HG02763 (cell line): ENCODE measurements at regions not wholly inside any gene's neighbourhood (a gene's known extent, or its start where the extent isn't known, plus 50 kb on each side); places are given as distances from the start of the nearest gene placed in this dataset.

Source experiments
- ATAC-seq: cut with Tn5 transposase; IDR thresholded peaks from one replicate; pipeline ENCODE4 v1.9.1; 2021; ENCODE audit warnings: mild to moderate bottlenecking, moderate library complexity; ENCODE audit not compliant: unreplicated experiment

DNA sequence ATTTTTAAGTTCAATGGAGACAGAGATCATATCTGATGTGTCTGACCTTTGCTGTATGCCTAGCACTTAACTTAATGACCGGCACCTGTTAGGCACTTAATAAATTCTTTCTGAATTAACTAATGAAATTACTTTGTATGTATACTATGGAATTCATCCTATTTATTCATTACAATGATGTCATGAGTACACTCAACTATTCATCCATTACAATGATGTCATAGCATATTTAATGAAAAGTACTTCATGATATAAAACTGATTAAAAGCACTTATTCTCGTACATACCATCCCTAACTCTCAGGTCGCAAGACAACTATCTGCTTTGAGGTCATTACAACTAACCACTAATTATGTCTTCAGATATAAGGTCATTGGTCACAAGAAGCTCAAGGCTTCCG lies 1131.6 kb downstream of the DTWD2 start:
- ATAC-seq: no peak

DNA sequence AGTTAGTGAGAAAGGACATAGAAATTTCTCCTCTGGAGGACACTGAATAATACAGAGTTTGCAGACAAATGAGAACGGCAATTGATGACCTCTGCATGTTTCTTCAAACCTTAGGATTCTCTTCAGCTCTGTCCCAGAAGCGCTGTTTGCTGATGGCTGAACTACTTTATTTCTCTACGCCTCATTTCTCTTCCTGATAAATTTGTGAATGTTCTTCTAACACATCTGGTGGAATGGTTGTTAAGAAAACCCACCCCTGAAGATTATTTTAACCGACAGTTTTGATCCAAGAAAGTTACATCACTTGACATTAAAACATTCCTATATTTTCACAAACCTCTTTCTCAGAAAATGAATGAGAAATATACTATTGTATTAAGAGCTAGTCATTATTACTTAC lies 1150.6 kb downstream of the DTWD2 start:
- no peak for ATAC-seq

GRCh38 chr5:117833691-117834090 lies 1154.7 kb downstream of the DTWD2 start:
- ATAC-seq: no peak

- no peak for ATAC-seq
Observed at GRCh38 chr5:117829646-117830045, 1158.7 kb downstream of the DTWD2 start.

DNA sequence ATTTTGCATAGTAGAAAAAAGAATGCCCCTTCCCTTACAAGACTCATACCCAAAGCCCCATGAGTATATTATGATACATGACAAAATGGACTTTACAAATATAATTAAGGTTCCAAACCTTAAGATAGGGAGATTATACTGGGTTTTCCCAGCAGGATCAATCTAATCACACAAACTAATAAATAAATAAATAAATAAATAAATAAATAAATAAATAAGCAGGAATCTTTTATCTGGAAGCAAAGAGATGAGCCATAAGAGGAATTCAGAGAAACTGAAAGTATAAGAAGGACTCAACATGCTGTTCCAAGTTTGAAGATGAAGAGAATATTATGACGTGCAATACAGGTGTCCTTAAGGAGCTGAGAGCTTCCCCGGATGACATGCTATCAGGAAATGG lies 1174.5 kb downstream of the DTWD2 start:
- ATAC-seq: no peak

DNA sequence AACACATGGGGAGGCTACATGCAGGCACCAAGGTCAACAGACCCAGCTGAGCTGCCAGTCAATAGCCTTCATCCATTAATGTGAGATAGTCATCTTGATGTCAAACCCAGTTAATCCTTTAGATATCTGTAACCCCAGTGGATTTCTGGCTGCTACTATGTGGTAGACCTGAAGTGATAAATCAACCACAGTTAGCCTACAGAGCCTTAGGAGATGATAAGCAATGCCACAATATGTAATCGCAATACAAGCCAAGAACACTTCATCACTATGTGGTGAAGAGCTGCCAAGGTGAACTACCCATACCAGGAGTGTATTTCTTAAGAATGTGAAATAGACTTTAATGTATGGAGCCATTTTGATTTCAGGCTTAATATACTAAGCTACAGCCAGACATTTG lies 1175.5 kb downstream of the DTWD2 start:
- ATAC-seq: no peak

GRCh38 chr5:117809251-117809650 lies 1179.1 kb downstream of the DTWD2 start:
- no peak for ATAC-seq

GRCh38 chr5:117805058-117805457 lies 1183.3 kb downstream of the DTWD2 start:
- ATAC-seq: no peak

DNA sequence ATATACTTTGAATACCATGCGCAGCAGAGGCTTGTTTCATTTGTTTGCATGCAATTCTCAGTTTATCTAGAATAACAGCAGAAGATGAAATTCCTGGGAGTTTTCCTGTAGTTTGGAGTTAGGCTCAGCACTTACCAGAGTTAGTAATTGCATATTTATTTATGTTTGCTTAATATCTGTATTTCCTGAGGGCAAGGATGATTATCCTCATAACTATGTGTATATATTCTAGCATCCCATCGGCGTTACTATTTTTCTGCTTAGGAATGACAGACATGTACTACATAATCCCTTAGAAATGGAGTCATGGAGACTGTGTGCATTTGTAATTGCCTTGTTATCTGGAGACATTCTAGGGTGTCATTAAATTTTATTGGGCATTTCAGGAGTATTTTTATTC lies 1184.8 kb downstream of the DTWD2 start:
- ATAC-seq: no peak

- ATAC-seq: no peak
Observed at GRCh38 chr5:117801583-117801982, 1186.8 kb downstream of the DTWD2 start.

GRCh38 chr5:117800261-117800660 lies 1188.1 kb downstream of the DTWD2 start:
- no peak for ATAC-seq

- no peak for ATAC-seq
Observed at GRCh38 chr5:117794847-117795246, 1193.5 kb downstream of the DTWD2 start.

- no peak for ATAC-seq
Observed at GRCh38 chr5:117793963-117794362, 1194.4 kb downstream of the DTWD2 start.

DNA sequence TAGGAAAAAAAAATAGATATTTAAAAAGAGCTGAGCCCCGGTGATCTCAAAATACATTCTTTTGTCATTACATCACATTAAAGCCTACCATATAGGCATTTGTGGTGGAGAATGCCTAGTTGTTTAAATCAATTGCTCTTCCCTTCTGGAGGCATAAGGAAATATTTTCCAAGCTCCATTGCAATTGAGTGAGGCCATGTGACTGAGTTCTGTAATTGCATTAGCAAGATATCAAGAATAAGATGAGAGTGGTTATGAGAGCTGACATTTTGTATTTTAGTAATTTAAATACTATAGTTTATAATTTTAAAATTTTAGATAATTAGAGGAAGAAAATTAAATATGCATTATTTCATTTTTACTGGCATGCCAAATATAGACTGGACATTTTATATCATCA lies 1195.9 kb downstream of the DTWD2 start:
- no peak for ATAC-seq

GRCh38 chr5:117788596-117788995 lies 1199.8 kb downstream of the DTWD2 start:
- ATAC-seq: no peak

- no peak for ATAC-seq
Observed at GRCh38 chr5:117779171-117779570, 1204.5 kb upstream of the SEMA6A start.

GRCh38 chr5:117776977-117777376 lies 1202.4 kb upstream of the SEMA6A start:
- no peak for ATAC-seq

DNA sequence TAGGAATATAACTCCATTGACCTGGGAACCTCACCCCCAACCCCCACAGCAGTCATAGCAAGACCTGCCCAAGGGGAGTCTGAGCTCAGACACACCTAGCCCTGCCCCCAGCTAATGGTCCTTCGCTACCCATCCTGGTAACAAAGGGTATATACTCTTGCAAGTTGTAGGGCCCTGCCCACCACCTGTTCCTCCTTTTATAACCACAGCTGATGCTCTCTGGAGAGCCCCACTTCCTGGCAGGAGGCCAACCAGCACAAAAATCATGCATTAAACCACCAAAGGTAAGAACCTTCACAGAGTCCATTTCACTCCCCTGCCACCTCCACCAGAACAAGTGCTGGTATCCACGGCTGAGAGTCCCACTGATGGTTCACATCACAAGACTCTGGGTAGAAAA lies 1195.3 kb upstream of the SEMA6A start:
- ATAC-seq: no peak

- ATAC-seq: no peak
Observed at GRCh38 chr5:117763271-117763670, 1188.6 kb upstream of the SEMA6A start.

DNA sequence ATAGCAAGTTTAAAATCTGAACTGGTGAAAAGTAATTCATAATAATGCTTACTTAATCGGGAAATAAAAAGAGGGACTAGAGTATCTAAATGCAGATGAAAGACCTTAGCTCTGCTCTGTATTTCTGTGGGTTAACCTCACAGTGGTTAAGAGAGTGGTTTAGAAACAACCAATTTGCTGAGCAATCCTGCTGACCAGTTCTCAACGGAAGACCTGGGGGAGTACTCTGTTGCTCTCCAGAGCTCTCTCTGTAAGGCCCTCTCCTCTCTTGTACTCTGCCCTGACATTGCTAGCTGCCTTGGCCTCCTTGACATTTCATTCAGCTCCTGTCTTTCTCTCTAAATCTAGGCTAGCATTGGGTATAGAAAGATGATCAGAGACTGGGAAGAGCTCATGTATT lies 1186.6 kb upstream of the SEMA6A start:
- ATAC-seq: no peak

DNA sequence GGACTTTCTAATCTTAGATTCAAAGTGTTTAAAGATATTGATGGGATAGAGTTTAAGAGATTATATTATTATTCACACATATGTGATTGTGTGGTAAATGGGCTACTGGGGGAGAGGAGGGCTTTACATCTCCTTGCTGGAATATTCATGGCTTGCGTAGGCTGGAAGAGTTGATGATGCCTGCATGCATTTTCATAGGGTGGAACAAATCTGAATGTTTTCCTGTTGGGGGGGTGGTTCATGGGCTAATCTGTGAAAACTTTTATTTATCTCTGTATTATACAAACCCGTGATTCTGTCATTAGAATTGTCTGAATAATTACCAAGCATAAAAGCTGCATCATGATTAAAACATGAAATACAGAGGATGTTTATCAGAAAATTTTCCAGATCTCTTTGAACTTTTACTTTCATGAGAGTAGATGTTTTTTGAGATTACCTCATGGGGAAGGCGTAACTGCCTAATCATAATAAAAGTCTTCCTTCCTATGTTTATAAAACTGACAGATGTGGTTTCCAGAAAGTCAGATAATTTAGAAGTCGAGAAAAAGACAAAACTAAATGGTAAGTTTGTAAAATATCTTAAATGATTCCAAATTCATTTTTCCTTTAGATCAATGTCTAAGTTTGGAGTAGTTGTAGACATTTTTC lies 1185.4 kb upstream of the SEMA6A start:
- no peak for ATAC-seq

DNA sequence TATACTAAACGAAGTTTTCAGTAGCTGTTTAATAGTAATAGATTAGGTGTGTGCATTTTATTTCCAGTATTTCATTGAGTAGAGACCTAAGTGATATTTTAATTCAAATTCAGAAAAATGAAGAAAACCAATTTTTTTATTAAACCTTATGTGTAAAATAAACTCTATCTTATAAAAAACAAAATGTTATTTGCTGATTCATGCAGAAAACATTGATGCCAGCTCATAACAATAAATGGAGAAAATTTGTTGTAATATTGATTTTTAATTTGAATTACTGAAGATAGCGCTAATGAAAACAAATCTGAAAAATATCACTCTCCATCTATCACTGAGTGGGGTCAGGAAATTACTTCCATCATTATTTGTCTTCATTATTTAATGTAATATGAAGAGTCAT lies 1177.8 kb upstream of the SEMA6A start:
- no peak for ATAC-seq

DNA sequence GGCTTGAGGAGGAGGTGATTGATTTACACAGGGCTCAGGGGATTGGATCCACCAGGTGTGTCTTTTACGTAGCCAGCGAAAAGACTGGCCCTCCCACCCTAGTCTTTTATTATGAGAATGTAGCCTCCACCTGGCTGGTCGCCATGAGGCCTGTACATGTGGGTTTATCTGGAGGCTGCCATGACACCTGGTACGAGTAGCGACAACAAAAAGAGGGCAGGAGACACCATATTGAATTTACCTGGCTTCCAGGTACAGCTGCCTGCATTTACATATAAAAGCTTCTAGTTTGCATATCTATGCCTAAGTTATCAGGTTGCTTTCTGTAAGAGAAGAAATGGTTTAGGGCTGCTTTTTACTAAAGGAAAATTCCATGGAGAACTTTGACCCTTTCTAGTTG lies 1173.7 kb upstream of the SEMA6A start:
- no peak for ATAC-seq
